GM19351 (cell line): ENCODE measurements at regions not wholly inside any gene's neighbourhood (a gene's known extent, or its start where the extent isn't known, plus 50 kb on each side); places are given as distances from the start of the nearest gene placed in this dataset.

Experiments
- ATAC-seq: cut with Tn5 transposase; IDR thresholded peaks from one replicate; pipeline ENCODE4 v1.9.1; 2021; ENCODE audit warnings: mild to moderate bottlenecking, moderate library complexity; ENCODE audit not compliant: unreplicated experiment

GRCh38 chr3:21142949-21143348 is 608.1 kb downstream of the ZNF385D start:
- ATAC-seq: no peak

- ATAC-seq: no peak
Observed at GRCh38 chr3:21142031-21142430, 609.0 kb downstream of the ZNF385D start.

GRCh38 chr3:21140785-21141184 is 610.2 kb downstream of the ZNF385D start:
- ATAC-seq: no peak

DNA sequence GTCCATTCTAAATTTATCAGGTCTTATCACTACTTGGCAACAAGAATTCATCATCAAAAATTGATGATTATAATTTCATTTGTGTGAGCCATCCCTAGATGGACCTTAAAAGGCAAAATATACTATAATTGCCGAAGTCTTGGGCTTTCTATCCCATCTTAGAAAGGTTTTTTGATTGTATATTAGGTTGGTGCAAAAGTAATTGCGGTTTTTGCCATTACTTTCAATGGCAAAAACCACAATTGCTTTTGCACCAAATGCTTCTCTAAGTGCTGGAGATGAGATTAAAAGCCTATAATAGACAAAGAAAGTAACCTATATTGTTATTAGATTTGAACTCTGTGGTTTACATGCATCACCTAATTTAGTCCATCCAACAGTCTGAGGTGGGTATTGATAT is 612.9 kb downstream of the ZNF385D start:
- ATAC-seq: no peak

DNA sequence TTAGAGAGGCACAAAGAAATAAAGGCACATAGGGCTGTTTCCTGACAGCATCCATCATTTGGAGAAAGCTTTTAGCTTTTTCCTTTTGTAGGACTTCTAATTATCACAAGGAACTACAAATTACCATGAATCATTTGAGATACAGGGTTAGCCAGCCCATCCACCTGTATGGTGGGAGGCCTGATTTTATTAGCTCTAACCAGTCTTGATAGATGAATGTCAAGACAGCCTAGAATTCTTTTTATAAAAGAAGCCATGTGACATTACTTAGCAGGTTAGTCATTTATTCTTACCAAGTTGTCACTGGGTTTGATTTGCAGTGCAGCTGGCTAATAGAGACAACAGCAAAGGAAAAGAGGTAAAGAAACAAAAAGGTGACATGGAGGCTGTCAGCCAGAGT is 618.1 kb downstream of the ZNF385D start:
- ATAC-seq: no peak

DNA sequence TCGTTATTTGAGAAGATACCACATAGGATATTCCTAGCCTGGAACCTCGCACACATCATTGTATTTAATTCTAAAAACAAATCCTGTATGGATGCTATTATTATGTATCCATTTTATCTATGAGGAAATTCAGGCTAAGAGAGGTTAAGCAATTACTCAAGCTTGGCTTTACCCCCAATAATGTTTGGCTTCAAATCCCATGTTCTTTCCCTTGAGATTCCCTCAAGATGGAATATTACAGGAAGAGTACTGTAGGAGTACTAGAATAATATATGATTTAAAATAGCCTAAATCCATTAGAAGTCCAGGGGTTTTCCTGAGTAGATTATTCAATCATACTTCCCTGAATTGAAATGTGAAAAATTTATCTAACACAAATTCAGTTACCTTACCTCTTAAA is 630.2 kb downstream of the ZNF385D start:
- no peak for ATAC-seq

DNA sequence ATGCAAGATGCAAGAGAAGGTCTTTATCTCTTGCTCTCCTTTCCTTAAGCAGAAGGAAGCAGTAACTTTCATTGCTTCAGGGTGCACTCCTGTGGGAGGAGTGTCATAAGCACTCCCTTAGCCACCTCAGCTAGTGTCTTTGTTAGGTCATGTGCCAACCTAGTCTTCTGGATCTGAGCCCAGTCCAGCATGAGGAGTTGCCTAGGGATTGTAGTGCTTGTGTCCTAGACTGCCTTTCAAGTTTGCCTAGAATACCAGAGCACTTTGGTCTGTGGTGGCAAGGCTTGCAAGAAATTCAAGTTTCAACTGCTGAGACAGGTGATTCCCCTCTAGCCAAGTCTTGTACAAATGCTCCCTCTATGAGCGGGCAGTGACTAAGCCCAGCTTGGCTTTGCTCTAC is 633.6 kb downstream of the ZNF385D start:
- ATAC-seq: no peak

DNA sequence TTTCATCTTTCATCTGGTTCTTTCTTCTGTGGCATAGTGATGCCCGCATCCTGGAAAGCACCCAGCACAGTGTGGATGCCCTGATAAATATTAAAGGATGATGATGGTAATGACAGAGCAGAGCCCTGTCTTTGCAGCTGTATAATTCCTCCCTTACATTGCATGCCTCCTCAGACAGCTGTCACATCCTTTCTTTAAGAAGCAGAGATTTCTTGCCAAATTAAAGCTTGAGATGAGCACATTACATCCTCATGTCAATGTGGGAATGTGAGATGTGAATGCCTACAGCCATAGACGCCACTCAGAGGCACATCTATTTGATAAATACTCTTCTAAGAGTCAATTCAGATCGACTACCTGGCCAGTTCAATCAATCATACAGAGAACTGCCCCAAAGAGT is 642.0 kb downstream of the ZNF385D start:
- no peak for ATAC-seq

- ATAC-seq: no peak
Observed at GRCh38 chr3:21105784-21106183, 645.2 kb downstream of the ZNF385D start.

- no peak for ATAC-seq
Observed at GRCh38 chr3:21100656-21101359, 650.2 kb downstream of the ZNF385D start.

GRCh38 chr3:21094686-21095085 is 656.3 kb downstream of the ZNF385D start:
- ATAC-seq: no peak

DNA sequence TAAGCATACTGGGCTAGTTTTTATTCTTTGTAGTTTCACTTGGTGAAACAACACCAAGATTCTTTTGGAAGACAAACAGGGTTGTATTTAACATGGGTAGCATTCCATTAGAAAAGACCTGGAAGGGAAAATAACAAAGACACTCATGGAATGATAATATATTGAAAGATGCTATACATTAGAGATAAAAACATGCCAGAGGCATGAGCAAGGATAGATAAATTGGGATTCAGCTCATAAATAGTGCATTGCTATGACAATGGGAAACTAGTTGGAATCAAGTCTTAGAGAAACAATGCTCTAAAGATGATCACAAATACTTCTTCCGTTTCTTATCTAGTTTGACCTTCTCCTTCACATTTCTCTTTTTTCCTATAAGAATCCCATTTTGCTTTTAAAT is 677.4 kb downstream of the ZNF385D start:
- ATAC-seq: no peak

DNA sequence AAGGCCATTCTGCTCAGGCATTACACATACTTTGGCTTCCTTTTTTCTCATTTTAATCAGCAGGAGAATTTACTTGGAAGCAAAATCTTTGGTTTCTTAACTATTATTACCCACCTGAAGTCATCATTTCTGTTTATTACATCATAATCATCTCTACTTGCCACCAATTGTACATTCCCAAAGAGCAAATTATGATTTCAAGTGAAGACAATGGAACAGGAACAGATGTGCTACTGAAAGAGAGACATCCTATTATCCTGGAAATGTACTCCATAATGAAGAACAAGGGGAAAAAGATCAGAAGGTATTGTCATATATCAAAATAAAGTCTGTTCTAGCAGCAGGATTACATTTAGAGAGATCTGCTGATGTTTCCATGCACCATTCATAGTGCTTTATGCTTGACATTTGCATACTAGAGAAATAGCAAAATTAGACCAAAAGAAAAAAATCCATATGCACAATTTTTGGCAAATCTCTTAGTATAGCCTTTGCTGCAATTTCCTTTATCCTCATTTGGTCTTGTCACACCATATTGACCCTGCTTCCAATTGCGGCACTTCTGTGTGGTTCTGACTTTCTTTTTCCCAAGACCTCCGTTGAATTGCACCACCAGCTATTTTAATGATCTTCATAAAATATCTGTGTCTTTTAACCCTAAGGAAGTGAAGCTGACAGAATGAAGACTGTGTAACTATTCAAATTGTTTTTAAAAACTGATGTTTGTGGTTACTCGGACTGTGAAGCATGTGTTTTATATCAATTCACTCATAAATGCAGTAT is 683.8 kb downstream of the ZNF385D start:
- no peak for ATAC-seq

GRCh38 chr3:21062831-21063294 is 688.1 kb downstream of the ZNF385D start:
- no peak for ATAC-seq

- no peak for ATAC-seq
Observed at GRCh38 chr3:21059404-21059803, 691.6 kb downstream of the ZNF385D start.

- no peak for ATAC-seq
Observed at GRCh38 chr3:21056293-21056692, 694.7 kb downstream of the ZNF385D start.

DNA sequence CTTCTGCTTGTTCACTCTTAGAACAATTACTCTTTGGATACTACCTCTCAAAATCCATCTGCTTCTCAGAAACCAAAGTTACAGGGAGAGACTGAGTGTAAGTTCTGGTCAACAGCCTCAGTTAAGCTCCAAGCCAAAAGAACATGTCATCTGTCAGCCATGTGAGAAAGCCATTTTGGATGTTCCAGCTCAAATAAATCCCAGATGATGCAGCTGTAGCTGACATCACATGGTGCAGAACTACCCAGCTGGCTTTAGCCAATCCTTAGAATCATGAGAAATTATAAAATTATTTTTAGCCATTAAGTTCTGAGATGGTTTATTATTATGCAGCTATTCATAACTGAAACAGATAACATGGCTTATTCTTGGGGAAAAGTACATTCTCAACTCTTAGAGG is 696.0 kb downstream of the ZNF385D start:
- ATAC-seq: no peak

- no peak for ATAC-seq
Observed at GRCh38 chr3:21054064-21054463, 696.9 kb downstream of the ZNF385D start.

DNA sequence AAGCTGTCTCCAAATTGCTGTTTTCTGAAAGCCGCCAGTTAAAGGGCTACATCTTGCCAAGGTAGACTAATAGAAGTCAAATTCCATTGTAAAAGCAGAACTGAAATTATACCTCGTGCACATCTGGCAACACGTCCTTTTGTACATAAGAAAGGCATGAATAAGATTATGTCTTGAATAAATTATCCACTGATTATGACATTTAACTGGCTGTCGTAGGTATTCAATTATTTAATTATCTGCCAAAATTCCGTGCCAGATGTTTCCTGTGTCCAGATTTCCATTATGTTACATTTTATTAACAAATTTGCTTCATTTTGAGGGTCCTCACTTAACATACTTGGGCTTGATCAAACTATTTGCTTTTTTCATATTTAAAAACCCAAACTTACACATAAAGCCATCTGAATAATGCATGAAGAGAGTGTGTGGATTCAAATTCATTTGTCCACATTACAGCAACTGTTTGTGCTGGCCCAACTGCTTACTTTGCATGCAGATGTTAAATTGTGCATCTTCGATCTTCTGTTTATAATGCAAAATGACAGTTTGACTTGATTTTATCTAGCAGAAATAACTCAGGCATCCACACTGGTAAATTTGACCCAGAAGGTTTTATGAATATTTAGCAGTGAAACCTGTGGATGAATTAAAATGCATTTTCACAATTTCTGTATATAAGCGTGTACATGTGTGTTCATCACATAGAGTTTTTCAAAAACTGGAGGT is 701.5 kb downstream of the ZNF385D start:
- no peak for ATAC-seq

DNA sequence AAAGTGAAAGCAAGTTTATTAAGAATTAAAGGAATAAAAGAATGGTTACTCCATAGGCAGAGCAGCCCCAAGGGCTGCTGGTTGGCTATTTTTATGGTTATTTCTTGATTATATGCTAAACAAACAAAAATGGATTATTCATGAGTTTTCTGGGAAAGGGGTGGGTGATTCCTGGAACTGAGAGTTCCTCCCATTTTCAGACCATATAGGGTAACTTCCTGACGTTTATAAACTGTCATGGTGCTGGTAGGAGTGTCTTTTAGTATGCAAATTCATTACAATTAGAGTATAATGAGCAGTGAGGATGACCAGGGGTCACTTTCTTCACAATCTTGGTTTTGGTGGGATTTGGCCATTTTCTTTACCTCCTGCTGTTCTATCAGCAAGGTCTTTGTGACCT is 707.9 kb downstream of the ZNF385D start:
- no peak for ATAC-seq

GRCh38 chr3:21042184-21042583 is 708.8 kb downstream of the ZNF385D start:
- ATAC-seq: no peak

DNA sequence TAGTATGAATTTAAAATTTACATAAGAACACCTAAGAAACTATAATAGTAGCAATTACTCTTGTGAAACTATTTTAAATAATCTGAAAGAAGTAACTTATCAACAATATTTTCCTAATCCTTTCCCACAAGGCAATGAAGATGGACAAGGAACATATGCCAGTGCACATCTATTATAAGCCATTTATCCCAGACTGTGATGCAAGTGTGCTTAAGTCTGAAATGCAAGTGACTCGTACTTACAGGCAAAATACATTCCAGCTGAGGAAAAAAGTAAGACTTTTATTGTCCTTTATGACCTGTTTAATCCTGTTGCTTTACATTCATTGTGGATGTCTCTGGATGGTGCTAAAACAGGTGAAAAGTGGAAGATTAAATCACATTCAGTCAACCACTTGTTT is 709.4 kb downstream of the ZNF385D start:
- no peak for ATAC-seq
